ENCODE measurements at regions not wholly inside any gene's neighbourhood (a gene's known extent, or its start where the extent isn't known, plus 50 kb on each side); places are given as distances from the start of the nearest gene placed in this dataset.
"Not testable (repeated sequence)": the region's sequence is repeated elsewhere in the genome, so short reads cannot be mapped to it uniquely, and the experiment has no call there.

DNA sequence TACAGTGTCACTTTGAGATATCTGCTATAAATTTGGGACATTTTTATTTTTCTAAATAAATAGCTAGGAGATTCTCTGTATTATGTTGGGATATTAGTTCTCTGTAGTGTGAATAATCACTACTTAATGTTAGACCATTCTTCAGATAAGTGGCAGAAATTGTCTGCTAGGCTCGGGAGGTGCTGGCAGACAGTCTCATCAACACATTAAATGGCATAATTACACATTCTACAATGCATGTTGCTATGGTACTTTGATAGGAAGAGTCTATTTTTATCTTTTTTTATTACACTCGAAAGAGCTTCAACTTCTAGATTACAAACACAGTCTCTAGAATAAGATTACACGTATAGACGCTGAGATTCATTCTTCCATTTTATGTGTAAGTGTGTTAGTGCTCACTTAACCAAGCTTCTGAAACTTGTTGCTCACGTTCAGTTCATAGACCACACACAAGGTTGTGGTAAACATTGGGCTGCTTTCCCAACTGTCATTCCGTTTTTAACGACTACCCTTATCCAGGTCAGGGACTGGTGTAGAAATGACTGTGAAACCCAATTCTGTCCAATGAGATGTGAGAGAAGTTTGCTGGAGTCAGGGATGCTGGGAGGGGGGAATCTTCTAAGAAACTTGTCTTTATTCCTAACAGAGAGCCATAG is 78.6 kb downstream of the TPBG start:
- DNase-seq (ENCODE audit: low read depth) = no peak
- TF ChIP-seq, protein P1, sequence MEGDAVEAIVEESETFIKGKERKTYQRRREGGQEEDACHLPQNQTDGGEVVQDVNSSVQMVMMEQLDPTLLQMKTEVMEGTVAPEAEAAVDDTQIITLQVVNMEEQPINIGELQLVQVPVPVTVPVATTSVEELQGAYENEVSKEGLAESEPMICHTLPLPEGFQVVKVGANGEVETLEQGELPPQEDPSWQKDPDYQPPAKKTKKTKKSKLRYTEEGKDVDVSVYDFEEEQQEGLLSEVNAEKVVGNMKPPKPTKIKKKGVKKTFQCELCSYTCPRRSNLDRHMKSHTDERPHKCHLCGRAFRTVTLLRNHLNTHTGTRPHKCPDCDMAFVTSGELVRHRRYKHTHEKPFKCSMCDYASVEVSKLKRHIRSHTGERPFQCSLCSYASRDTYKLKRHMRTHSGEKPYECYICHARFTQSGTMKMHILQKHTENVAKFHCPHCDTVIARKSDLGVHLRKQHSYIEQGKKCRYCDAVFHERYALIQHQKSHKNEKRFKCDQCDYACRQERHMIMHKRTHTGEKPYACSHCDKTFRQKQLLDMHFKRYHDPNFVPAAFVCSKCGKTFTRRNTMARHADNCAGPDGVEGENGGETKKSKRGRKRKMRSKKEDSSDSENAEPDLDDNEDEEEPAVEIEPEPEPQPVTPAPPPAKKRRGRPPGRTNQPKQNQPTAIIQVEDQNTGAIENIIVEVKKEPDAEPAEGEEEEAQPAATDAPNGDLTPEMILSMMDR (IDR thresholded peaks at IDR 0.05; ENCODE audit: low read length, missing control alignments) = no peak
- no peak overlapping the region for H3K4me3 ChIP-seq (replicated peaks; ENCODE audit: low read depth, low read length)

DNA sequence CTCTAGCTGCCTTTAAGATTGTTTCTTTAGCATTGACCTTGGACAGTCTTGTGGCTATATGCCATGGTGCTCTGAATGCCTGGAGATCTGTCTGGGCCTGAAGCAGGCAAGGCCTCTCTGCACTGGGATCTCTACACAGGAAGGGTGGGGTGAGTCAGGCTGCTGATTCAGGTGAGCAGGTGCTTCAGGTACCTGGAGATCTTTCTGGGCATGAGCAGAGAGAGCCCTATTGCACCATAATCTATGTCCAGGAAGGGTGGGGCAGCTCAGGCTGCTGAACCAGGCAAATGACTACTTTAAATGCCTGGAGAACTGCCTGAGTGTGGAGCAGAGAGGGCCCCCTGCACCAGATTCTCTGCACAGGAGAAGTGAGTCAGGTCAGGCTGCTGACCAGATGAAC is 94.5 kb downstream of the TPBG start:
- DNase-seq (ENCODE audit: low read depth) = no peak
- TF ChIP-seq, protein P1 (IDR thresholded peaks at IDR 0.05; ENCODE audit: low read length, missing control alignments) = no peak
- no peak overlapping the region for H3K4me3 ChIP-seq (replicated peaks; ENCODE audit: low read depth, low read length)

DNA sequence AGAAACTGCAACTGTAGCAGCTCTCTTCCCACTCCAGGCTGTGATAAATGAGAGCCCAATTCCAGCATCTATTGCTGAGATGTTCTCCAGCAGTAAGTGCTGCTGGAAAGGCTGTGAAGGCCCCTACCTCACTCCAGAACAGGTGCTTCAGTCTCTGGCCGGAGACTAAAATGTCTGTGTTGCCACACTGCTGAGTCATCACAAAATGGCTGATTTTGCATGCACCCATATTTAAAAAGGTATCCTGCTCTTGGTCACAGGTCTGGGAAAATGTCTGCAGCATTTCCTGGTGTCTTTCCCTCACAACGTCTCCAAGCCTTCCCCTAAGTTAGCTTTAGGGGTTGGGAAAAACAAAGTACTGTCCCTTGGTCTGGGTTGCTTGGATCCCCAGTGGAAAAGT is 95.1 kb downstream of the TPBG start:
- TF ChIP-seq, protein P1 (IDR thresholded peaks at IDR 0.05; ENCODE audit: low read length, missing control alignments) = no peak
- no peak overlapping the region for H3K4me3 ChIP-seq (replicated peaks; ENCODE audit: low read depth, low read length)
- DNase-seq (ENCODE audit: low read depth) = no peak

DNA sequence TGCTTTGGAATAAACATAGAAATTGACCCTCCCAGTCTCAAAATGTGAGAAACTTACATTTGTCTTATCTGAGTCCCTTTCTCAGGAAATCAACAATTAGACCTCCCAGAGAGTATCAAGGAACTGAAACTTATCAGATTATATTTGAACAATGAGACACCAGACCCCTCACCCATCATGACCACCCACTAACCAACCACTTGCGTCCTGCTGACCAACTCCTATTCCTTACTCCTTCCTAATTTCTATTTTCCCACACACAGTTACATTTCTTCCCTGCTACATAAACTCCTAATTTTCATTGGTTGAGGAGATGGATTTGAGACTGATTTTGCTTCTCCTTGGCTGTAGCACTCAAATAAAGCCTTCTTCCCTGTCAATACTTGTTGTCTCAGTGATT is 97.9 kb downstream of the TPBG start:
- no peak overlapping the region for H3K4me3 ChIP-seq (replicated peaks; ENCODE audit: low read depth, low read length)
- no peak for DNase-seq (ENCODE audit: low read depth)
- TF ChIP-seq, protein P1 (IDR thresholded peaks at IDR 0.05; ENCODE audit: low read length, missing control alignments) = no peak

DNA sequence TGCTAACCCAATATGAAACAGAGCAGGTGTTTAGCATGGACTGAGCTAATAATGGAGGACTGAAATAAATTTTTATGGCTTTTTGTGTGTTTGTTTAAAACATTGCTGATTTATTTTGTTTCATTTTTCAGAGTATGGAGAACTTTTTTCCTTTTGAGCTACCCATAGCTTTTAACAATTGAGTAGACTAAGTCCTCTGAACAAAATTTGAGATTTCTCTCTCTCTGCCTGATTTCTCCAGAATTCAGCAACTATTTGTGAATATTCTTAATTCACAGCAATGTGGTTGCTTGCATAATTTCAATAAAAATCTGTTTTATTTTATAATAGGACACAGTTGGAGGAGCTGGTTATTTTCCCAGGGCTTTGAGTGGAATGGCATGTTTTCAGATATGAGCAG is 103.7 kb downstream of the TPBG start:
- TF ChIP-seq, protein P1 (IDR thresholded peaks at IDR 0.05; ENCODE audit: low read length, missing control alignments) = no peak
- no peak overlapping the region for H3K4me3 ChIP-seq (replicated peaks; ENCODE audit: low read depth, low read length)
- DNase-seq (ENCODE audit: low read depth) = no peak

DNA sequence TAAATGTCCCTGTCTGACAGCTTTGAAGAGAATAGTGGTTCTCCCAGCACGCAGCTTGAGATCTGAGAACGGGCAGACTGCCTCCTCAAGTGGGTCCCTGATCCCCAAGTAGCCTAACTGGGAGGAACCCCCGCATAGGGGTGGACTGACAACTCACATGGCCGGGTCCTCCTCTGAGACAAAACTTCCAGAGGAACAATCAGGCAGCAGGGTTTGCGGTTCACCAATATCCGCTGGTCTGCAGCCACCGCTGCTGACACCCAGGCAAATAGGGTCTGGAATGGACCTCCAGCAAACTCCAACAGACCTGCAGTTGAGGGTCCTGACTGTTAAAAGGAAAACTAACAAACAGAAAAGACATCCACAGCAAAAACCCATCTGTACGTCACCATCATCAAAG is 106.5 kb downstream of the TPBG start:
- DNase-seq (ENCODE audit: low read depth); H3K4me3 ChIP-seq (replicated peaks; ENCODE audit: low read depth, low read length): not testable (repeated sequence)

DNA sequence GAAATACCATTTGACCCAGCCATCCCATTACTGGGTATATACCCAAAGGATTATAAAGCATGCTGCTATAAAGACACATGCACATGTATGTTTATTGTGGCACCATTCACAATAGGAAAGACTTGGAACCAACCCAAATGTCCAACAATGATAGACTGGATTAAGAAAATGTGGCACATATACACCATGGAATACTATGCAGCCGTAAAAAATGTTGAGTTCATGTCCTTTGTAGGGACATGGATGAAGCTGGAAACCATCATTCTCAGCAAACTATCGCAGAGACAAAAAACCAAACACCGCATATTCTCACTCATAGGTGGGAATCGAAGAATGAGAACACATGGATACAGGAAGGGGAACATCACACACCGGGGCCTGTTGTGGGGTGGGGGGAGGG is 111.5 kb downstream of the TPBG start:
- not testable (repeated sequence) for H3K4me3 ChIP-seq (replicated peaks; ENCODE audit: low read depth, low read length); DNase-seq (ENCODE audit: low read depth)

DNA sequence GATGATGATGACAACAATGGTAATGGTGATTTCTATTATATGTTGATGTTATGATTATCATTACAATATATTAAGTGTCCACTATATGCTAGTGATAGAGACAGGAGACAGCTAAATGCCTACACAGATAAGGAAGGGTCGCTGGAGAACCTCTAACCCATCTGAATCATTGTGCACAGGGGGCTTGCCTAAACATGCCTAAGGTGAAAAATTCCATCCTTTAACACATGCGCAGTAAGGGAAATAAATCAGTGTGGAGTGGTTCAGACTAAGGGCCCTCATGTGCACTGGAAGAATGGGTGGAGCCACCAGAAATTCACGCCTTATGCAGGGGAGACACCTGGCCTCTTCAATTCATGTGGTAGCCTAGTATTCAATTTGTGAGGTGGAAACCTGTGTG is 120.4 kb downstream of the TPBG start:
- TF ChIP-seq, protein P1 (IDR thresholded peaks at IDR 0.05; ENCODE audit: low read length, missing control alignments) = no peak
- H3K4me3 ChIP-seq (replicated peaks; ENCODE audit: low read depth, low read length) = no peak overlapping the region
- DNase-seq (ENCODE audit: low read depth) = no peak
